Left ventricle myocardium inferior (tissue), 1 donor: ENCODE measurements at regions not wholly inside any gene's neighbourhood (a gene's known extent, or its start where the extent isn't known, plus 50 kb on each side); places are given as distances from the start of the nearest gene placed in this dataset.

Source experiments
- DNase-seq: peaks from one replicate; pipeline ENCODE4 v3.0.0-alpha.2; 2020
- H3K27ac ChIP-seq: fragments of 200-600 bp; replicated peaks from 2 replicates; pipeline ENCODE4 v1.8.0; 2021
- H3K27me3 ChIP-seq: fragments of 200-600 bp; 2 replicates; pipeline ENCODE4 v1.8.0; 2021; ENCODE audit warnings: low read depth
- H3K36me3 ChIP-seq: fragments of 200-600 bp; 2 replicates; pipeline ENCODE4 v1.8.0; 2021
- H3K4me1 ChIP-seq: fragments of 200-600 bp; 2 replicates; pipeline ENCODE4 v1.8.0; 2021
- H3K4me3 ChIP-seq: fragments of 200-600 bp; 2 replicates; pipeline ENCODE4 v1.8.0; 2021; ENCODE audit warnings: mild to moderate bottlenecking, moderate library complexity
- H3K9me3 ChIP-seq: fragments of 200-600 bp; replicated peaks from 2 replicates; pipeline ENCODE4 v1.8.0; 2021
- intact Hi-C: fragments of 100-400 bp; cut with micrococcal nuclease; formaldehyde crosslinking; loops from one replicate; pipeline ENCODE4 v1.11.0; 2022
- TF ChIP-seq, protein P1 (sequence below): fragments of 200-600 bp; IDR thresholded peaks from 2 replicates; pipeline ENCODE4 v1.8.0; 2021; ENCODE audit warnings: antibody characterized with exemption, mild to moderate bottlenecking, borderline replicate concordance
- donor health status: DM: no; HTN: yes; CAD: no; lungs with severe emphysema.

DNA sequence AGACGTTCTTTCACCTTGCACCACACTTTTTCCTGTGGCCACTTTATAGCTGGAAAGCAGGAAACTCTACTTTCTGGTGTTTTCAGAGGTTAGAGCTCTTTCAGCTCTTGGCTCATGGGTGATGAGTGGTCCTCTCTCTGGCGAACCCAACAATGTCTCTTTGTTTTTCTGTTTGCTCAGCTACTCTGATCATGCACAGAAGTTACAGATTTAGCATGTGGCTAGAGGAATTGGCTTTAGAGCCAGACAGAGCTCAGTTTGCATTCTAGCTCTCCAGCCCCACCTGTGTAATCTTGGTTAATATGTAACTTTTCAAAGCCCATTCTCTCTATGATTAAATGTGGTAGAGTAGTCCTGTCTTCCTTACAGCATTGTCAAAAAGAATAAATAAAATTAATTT, 225.2 kb downstream of the HAPSTR1 start:
- no peaks in the 10 kb centered on the region for H3K4me1 ChIP-seq
- intact Hi-C loops, result no loop called here
- DNase-seq, result no peak

DNA sequence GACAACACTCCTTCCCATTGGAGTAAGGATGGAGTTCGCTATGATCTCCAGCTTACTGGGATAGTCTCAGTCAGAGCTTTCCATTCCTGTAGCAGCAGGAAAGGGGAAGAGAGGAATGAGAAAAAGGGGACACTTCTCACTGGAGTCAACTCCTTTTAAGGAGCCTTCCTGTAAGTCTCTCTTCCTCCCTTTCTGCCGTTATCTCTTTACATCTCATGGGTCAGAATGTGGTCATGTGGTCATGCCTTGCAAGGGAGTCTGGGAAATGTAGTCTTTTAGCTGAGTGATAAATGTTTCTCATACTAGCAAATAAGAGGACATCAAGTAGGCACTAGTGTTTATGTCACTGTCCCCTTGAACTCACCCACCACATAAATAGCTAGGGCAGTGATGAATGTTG, 227.3 kb downstream of the HAPSTR1 start:
- Histone ChIP-seq H3K27me3 (no peaks in the 10 kb centered on the region), H3K9me3 (peaks cover 20% of the 10 kb centered on the region), H3K4me1 (no peaks in the 10 kb centered on the region), H3K27ac (no peak overlapping the region), H3K4me3 (no peak overlapping the region), H3K36me3 (no peaks in the 10 kb centered on the region)
- TF ChIP-seq, protein P1, sequence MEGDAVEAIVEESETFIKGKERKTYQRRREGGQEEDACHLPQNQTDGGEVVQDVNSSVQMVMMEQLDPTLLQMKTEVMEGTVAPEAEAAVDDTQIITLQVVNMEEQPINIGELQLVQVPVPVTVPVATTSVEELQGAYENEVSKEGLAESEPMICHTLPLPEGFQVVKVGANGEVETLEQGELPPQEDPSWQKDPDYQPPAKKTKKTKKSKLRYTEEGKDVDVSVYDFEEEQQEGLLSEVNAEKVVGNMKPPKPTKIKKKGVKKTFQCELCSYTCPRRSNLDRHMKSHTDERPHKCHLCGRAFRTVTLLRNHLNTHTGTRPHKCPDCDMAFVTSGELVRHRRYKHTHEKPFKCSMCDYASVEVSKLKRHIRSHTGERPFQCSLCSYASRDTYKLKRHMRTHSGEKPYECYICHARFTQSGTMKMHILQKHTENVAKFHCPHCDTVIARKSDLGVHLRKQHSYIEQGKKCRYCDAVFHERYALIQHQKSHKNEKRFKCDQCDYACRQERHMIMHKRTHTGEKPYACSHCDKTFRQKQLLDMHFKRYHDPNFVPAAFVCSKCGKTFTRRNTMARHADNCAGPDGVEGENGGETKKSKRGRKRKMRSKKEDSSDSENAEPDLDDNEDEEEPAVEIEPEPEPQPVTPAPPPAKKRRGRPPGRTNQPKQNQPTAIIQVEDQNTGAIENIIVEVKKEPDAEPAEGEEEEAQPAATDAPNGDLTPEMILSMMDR, result no peak
- DNase-seq, result no peak
- intact Hi-C loops, result no loop called here

More for the DNA sequence above, 225.2 kb downstream of the HAPSTR1 start:
- peaks cover 20% of the 10 kb centered on the region for H3K9me3 ChIP-seq
- H3K36me3 ChIP-seq, result no peaks in the 10 kb centered on the region
- no peaks in the 10 kb centered on the region for H3K27me3 ChIP-seq
- TF ChIP-seq, protein P1, result no peak
- no peak overlapping the region for H3K27ac ChIP-seq
- no peak overlapping the region for H3K4me3 ChIP-seq

DNA sequence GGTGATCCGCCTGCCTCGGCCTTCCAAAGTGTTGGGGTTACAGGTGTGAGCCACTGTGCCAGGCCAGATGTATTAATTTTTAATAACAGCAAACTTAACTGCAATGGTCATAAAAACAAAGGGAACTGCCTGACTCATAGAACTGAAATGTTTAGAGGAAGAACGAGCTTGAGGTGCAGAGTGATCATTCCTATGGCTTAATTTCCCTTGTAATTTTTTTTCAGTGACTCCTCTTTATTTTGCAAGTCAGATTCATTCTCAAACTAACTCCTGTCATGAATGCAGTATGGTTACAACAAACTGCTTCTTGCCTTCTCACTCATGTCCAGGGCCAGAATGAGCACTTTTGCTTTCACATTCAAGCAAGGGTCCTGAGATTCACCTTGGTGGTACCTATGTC, 231.3 kb downstream of the HAPSTR1 start:
- Histone ChIP-seq H3K4me3 (no peak overlapping the region), H3K27ac (no peak overlapping the region), H3K27me3 (no peaks in the 10 kb centered on the region), H3K4me1 (no peaks in the 10 kb centered on the region), H3K36me3 (no peaks in the 10 kb centered on the region), H3K9me3 (no peaks in the 10 kb centered on the region)
- TF ChIP-seq, protein P1, result no peak
- intact Hi-C loops, result no loop called here
- no peak for DNase-seq

DNA sequence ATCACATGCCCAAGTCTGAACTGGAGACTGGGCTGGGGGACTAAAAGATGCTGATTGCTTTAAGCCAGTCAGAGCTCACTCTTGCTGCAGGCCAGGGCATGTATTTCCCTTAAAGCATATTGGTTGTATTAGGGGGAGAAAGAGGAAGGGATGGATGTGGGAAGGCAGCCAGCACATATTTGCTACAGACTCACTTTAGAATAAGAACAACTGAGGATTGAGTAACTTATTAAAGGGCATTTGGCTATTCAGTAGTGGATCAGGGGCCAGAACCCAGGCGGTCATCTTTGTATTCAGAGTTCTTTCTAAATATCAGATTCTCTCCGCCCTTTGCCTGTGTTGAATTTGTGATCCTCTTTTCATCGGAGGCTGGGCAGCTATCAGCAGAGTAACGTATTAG, 231.7 kb downstream of the HAPSTR1 start:
- Histone ChIP-seq H3K4me1 (no peaks in the 10 kb centered on the region), H3K27ac (no peak overlapping the region), H3K4me3 (no peak overlapping the region), H3K9me3 (no peaks in the 10 kb centered on the region), H3K36me3 (no peaks in the 10 kb centered on the region), H3K27me3 (no peaks in the 10 kb centered on the region)
- TF ChIP-seq, protein P1, result no peak
- intact Hi-C loops, result no loop called here
- DNase-seq, result no peak

DNA sequence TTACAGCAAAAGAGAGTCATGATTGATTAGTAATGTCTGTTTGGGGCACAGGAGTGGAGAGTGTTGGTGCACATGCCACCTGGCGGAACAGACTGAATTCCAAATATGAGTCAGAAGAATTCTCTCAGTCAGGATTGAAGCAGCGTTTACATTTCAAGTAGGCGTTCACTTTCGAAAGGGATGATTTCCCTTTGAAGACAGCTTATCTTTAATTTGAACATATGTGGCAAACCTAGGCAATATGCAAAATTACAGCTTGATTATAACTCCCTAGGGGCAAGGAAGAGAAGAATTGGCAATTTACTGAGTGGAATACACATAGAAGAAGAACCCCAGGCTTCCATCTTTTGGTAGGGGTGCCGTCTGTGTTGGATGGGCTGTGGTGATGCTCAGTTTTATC, 235.8 kb downstream of the HAPSTR1 start:
- Histone ChIP-seq H3K4me3 (no peak overlapping the region), H3K4me1 (no peaks in the 10 kb centered on the region), H3K9me3 (no peaks in the 10 kb centered on the region), H3K27me3 (no peaks in the 10 kb centered on the region), H3K36me3 (no peaks in the 10 kb centered on the region), H3K27ac (no peak overlapping the region)
- no peak for DNase-seq
- TF ChIP-seq, protein P1, result no peak
- intact Hi-C loops, result no loop called here

DNA sequence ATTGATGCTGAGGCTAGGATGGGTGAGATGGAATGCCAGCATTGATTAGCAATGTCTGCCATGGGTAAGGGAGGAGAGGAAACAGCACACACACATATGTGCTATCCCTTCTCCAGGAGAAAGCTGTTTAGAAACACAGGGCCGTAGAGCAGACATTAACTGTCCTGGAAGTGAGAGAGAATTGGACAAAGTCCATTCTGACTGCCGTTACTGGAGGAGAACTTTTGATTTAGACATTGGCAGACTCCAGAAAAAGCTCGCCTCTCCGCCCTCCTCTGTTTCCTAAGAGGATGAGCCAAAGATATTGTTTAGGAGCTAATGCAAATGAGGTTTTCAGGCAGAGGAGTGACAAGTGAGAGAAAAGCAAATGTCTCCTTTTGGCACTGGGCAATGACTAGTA, 237.0 kb downstream of the HAPSTR1 start:
- Histone ChIP-seq H3K4me1 (no peaks in the 10 kb centered on the region), H3K27ac (no peak overlapping the region), H3K9me3 (no peaks in the 10 kb centered on the region), H3K36me3 (no peaks in the 10 kb centered on the region), H3K27me3 (no peaks in the 10 kb centered on the region), H3K4me3 (no peak overlapping the region)
- intact Hi-C loops, result no loop called here
- TF ChIP-seq, protein P1, result no peak
- DNase-seq, result no peak
